DOHH2 (cell line): ENCODE measurements at regions not wholly inside any gene's neighbourhood (a gene's known extent, or its start where the extent isn't known, plus 50 kb on each side); places are given as distances from the start of the nearest gene placed in this dataset.

Source experiments
- CTCF ChIP-seq: fragments of 200-600 bp; sonication (generic); IDR thresholded peaks from one replicate; pipeline ENCODE4 v1.5.1; 2014; ENCODE audit warnings: antibody characterized with exemption, mild to moderate bottlenecking, low read depth, low read length; ENCODE audit not compliant: poor library complexity, severe bottlenecking
- EZH2phosphoT487 ChIP-seq: fragments of 200-600 bp; sonication (generic); IDR thresholded peaks from 2 replicates; pipeline ENCODE4 v1.6.1; 2017; ENCODE audit warnings: borderline replicate concordance, mild to moderate bottlenecking, antibody characterized with exemption, low read length, moderate library complexity, mixed read lengths

- no peak for TF ChIP-seq CTCF
- TF ChIP-seq EZH2phosphoT487 = no peak
Measured at GRCh38 chr16:82260212-82260795, 90.3 kb upstream of the MPHOSPH6 start.
